Myocyte (in vitro differentiated cells): ENCODE measurements at regions not wholly inside any gene's neighbourhood (a gene's known extent, or its start where the extent isn't known, plus 50 kb on each side); places are given as distances from the start of the nearest gene placed in this dataset.
A peak's percentile ranks its signal among the peaks of the same experiment; 100 is the strongest.
"Not testable (repeated sequence)": the region's sequence is repeated elsewhere in the genome, so short reads cannot be mapped to it uniquely, and the experiment has no call there.

Experiments
- DNase-seq: peaks from one replicate; pipeline ENCODE4 v3.0.0-alpha.2; 2012; ENCODE audit warnings: low read depth

- no peak for DNase-seq
These were observed 181.4 kb upstream of the CACNA2D1 start for GRCh38 chr7:82624965-82625364.

DNA sequence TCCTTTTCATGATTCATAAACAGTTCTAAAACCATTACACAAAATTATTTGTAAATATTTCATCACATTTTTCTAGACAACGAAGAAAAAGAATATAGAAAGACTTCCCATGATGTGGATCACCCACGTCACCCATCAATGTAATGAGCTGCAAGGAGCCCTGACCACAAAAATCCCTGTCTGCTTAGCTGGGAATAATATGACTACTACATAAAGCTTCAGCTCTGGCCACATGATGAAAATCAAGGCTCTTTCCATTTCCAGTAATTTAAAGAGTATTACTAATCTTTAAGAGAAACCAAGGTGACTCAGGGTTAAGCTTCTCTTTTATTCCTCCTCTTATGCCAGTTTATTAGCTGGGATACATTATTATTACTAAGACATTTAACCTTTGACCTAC lies 180.8 kb upstream of the CACNA2D1 start:
- peak; percentile 23 for DNase-seq

- DNase-seq: no peak
These were observed 180.2 kb upstream of the CACNA2D1 start for GRCh38 chr7:82623812-82624211.

GRCh38 chr7:82617156-82617555 lies 173.6 kb upstream of the CACNA2D1 start:
- no peak for DNase-seq

- DNase-seq: peak; percentile 71
These were observed 172.6 kb upstream of the CACNA2D1 start for GRCh38 chr7:82616059-82616728.

- no peak for DNase-seq
These were observed 171.9 kb upstream of the CACNA2D1 start for GRCh38 chr7:82615527-82615926.

DNA sequence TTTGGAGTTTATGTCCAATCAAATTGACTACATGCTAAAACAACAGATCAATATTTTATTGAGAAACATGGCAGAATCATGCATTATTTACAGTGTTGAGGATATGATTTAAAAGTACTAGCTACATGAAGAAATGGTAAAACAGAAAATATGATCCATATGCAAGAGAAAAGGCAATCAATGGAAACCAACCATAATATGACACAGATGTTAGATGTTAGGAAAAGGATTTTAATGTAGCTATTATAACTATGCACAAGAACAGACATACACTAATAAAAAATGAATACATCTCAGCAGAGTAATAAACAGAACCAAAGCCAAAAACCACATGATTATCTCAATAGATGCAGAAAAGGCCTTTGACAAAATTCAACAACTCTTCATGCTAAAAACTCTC lies 166.2 kb upstream of the CACNA2D1 start:
- no peak for DNase-seq

- DNase-seq: peak; percentile 64
These were observed 161.8 kb upstream of the CACNA2D1 start for GRCh38 chr7:82605247-82605864.

DNA sequence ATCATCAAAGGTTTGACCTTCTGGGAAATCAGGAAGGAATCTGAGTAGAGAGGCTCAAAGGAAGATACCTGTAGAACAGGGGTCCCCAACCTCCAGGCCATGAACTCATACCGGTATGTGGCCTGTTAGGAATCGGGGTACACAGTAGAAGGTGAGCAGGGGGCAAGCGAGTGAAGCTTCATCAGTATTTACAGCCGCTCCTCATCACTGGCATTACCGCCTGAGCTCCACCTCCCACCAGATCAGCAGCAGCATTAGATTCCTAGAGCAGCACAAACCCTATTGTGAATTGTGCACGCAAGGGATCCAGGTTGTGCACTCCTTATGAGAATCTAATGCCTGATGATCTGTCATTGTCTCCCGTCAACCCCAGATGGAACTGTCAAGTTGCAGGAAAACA lies 158.5 kb upstream of the CACNA2D1 start:
- DNase-seq: no peak

- no peak for DNase-seq
These were observed 157.0 kb upstream of the CACNA2D1 start for GRCh38 chr7:82600531-82600930.

DNA sequence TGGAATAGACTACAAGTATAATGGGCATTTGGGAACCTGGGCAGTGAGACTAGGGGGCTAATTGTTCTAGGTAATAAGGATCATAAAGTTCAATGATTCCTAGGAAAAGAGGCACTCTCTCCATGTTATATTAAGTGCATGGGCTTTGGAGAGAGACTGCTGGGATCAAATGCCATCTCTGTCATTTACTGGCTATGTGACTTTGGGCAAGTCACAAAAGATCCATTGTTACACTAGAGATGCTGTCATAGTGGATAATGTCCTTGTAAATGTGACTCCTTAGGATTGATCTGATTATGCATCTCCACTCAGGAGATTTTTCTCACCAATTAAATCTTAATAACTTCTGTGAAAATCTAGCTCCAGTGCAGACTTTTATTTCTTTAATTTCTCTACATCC lies 156.3 kb upstream of the CACNA2D1 start:
- no peak for DNase-seq

DNA sequence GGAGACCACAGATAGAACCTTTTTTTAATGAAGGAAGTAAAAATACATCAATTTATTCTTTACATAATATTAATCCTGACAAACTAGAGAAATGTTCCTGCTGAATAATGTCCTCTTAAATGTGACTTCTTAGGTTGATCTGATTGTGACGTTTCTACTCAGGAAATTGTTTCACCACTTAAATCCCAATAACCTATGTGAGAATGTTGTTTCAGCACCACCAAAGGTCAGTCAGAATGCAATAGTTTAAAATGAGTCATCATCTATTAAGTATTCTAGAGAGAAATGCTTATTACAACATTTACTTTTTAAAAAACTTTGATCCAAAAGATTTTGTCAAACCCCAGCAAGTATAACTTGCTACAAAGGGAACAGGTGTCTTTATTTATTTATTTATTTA lies 155.4 kb upstream of the CACNA2D1 start:
- DNase-seq: no peak

- not testable (repeated sequence) for DNase-seq
These were observed 152.2 kb upstream of the CACNA2D1 start for GRCh38 chr7:82595795-82596194.

- DNase-seq: no peak
These were observed 151.6 kb upstream of the CACNA2D1 start for GRCh38 chr7:82595176-82595575.

DNA sequence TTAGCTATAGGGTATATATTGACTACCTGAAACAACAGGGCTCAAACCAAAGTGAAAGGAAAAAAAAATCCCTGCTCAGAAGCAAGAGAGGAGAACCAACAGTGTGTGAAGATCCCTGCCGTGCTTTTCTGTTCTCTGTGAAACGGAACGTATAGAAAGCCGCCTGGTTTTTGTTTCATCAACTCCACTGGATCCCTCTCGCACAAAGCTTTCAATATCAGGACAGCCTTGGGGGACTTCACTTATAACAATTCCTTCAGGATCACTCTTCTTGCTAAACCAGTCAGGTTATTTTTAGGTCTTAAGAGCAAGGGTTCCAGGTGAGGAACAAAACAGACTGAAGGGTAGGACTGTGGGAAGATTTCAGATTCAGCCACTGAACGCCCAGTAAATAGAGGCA lies 151.1 kb upstream of the CACNA2D1 start:
- no peak for DNase-seq

DNA sequence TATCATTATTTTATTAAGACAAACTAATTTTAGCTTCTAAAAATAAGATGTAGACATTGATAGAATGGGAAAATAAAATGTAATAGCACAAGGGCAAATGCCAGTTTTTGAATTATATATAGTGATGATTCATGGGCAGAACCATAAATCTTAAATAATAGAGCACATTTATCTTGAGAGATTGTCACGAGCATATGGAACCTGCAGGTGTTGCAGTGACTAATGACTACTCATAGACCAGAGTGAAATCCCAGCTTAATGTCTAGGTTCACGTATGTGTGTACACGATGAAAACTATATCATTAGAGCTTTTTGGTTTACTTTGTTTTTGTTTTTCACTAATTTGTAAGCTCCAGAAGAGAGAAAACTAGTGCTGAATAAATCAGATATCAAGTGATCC lies 150.2 kb upstream of the CACNA2D1 start:
- no peak for DNase-seq

GRCh38 chr7:82592416-82592815 lies 148.8 kb upstream of the CACNA2D1 start:
- DNase-seq: no peak

DNA sequence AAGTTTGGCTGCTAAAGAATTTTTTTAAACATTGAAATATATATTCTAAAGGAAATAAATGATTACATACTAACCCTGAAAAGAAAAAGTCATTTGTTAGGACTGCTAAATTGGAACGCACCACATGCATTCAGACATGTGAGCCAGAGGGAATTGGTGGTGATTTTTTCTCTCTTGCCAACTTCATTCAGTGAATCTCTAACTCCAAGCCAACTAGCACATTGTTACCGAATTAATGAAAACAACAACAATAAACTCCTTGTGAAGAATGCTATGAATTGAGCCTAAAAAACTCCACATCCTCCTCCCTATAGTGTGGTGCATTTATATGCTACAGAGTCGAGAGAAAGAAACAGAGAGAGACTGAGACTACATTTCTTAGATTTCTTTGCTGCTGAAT lies 135.5 kb upstream of the CACNA2D1 start:
- DNase-seq: no peak

GRCh38 chr7:82578430-82578829 lies 134.9 kb upstream of the CACNA2D1 start:
- peak; percentile 50 for DNase-seq

- peak; percentile 96 for DNase-seq
These were observed 128.8 kb upstream of the CACNA2D1 start for GRCh38 chr7:82572195-82572880.

DNA sequence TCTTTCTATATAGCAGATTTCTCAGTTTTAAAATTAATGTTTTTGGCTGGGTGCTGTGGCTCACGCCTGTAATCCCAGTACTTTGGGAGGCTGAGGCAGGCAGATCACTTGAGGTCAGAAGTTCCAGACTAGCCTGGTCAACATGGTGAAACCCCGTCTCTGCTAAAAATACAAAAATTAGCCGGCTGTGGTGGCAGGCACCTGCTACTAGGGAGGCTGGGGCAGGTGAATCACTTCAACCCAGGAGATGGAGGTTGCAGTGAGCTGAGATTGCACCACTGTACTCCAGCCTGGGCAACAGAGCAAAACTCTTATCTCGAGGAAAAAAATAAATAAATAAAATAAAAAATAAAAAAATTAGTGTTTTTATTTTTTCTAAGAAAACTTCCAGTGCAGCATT lies 127.5 kb upstream of the CACNA2D1 start:
- DNase-seq: peak; percentile 79

GRCh38 chr7:82567841-82568240 lies 124.3 kb upstream of the CACNA2D1 start:
- peak; percentile 23 for DNase-seq

DNA sequence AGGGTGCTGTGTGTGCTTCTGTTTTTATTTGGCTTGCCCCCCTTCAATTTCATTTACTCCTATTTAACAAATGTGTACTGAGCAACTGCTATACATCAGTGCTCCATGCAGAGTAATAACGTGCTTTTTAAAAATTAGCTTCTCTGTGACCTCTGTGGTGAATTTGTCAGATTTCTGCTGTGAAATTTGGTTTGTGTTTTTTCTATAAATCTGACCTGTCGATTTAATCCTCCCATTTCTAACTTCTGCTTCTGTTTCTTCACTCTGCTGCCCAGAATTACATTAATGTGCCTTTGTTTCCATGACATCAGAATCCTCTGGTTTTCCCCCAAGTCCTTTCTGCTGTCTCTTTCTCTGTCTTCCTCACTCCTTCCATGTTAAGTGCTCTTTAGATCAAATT lies 123.8 kb upstream of the CACNA2D1 start:
- DNase-seq: no peak
